ENCODE measurements at regions not wholly inside any gene's neighbourhood (a gene's known extent, or its start where the extent isn't known, plus 50 kb on each side); places are given as distances from the start of the nearest gene placed in this dataset.

GRCh38 chr2:184413221-184413620 lies 185.1 kb upstream of the ZNF804A start:
- TF ChIP-seq EZH2 (IDR thresholded peaks at IDR 0.05; ENCODE audit: insufficient read depth, poor library complexity, severe bottlenecking) (no peak), EZH2phosphoT487 (IDR thresholded peaks at IDR 0.05; ENCODE audit: insufficient read depth, low read depth) (no peak)

Measured in GM23248 (cell line).